Spleen (tissue), 7 donors: ENCODE measurements at regions not wholly inside any gene's neighbourhood (a gene's known extent, or its start where the extent isn't known, plus 50 kb on each side); places are given as distances from the start of the nearest gene placed in this dataset.

ENCODE experiments used
- POLR2AphosphoS5 ChIP-seq, 3 donors: sonication (generic); formaldehyde crosslinking; IDR thresholded peaks; one replicate each; pipeline ENCODE4 v1.5.1; 2017; ENCODE audit warnings: antibody characterized with exemption in 3 of 3
- TF ChIP-seq, protein P1 (sequence below), 11 experiments: fragments of 200-600 bp in 7 of 11; fragments of 450-650 bp in 4 of 11; sonication (generic) in 4 of 11; IDR thresholded peaks in 8 of 11; conservative IDR thresholded peaks in 3 of 11; 1 replicate in 7 of 11; 2 replicates in 4 of 11; pipeline versions ENCODE4 v1.4.0 to v1.8.0; 2016 to 2021; ENCODE audit warnings: antibody characterized with exemption in 11 of 11, inconsistent platforms in 4 of 11, mild to moderate bottlenecking in 1 of 11
- donor health status: DM: no; HTN: no; CAD: no; lungs with moderate emphysema.
- donor health status: DM: no; HTN: no; CAD: no.
- donor health status: DM: no; HTN: no; CAD: no.

DNA sequence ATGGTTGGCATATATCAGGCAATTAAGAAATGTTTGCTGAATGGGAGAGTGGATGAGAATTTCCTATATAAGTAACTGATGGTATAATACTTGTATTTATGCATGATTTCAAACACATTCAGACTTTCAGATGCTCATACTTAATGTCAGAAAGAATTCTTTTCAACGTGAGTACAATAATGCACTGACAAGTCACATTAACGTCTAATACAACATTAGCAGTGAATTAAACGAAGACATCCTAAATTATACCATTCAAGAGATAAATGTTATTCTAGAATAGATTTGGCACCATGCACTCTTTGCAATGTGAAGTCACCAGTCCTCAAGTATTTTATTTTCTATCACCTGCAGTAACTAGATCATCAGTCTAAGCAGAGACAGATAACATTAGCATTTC lies 712.9 kb downstream of the TLE1 start:
- TF ChIP-seq, protein P1, sequence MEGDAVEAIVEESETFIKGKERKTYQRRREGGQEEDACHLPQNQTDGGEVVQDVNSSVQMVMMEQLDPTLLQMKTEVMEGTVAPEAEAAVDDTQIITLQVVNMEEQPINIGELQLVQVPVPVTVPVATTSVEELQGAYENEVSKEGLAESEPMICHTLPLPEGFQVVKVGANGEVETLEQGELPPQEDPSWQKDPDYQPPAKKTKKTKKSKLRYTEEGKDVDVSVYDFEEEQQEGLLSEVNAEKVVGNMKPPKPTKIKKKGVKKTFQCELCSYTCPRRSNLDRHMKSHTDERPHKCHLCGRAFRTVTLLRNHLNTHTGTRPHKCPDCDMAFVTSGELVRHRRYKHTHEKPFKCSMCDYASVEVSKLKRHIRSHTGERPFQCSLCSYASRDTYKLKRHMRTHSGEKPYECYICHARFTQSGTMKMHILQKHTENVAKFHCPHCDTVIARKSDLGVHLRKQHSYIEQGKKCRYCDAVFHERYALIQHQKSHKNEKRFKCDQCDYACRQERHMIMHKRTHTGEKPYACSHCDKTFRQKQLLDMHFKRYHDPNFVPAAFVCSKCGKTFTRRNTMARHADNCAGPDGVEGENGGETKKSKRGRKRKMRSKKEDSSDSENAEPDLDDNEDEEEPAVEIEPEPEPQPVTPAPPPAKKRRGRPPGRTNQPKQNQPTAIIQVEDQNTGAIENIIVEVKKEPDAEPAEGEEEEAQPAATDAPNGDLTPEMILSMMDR (IDR thresholded peaks at IDR 0.05 in 8 of 11, conservative IDR thresholded peaks at IDR 0.05 in 3 of 11): no peak
- no peak for TF ChIP-seq POLR2AphosphoS5 (IDR thresholded peaks at IDR 0.05)
